ENCODE measurements at regions not wholly inside any gene's neighbourhood (a gene's known extent, or its start where the extent isn't known, plus 50 kb on each side); places are given as distances from the start of the nearest gene placed in this dataset.

- Mint-ChIP-seq H3K27ac (peak overlapping the region; percentile 79), H3K36me3 (ENCODE audit: low read depth) (peaks cover 4% of the 10 kb centered on the region), H3K4me3 (peak overlapping the region; percentile 62), H3K27me3 (peaks cover 32% of the 10 kb centered on the region), H3K4me1 (peaks cover 16% of the 10 kb centered on the region), H3K9me3 (peaks cover 4% of the 10 kb centered on the region)
- intact Hi-C loops (cut with micrococcal nuclease): no loop called here
- peak; percentile 66 for DNase-seq
Measured at GRCh38 chr1:11384170-11384554, 94.8 kb upstream of the DISP3 start.

GRCh38 chr1:11387829-11388228, 91.1 kb upstream of the DISP3 start:
- DNase-seq: no peak
- H3K27me3 Mint-ChIP-seq: peaks cover 25% of the 10 kb centered on the region
- no peak overlapping the region for H3K4me3 Mint-ChIP-seq
- H3K9me3 Mint-ChIP-seq: no peaks in the 10 kb centered on the region
- H3K27ac Mint-ChIP-seq: peak overlapping the region; percentile 5
- H3K36me3 Mint-ChIP-seq (ENCODE audit: low read depth): no peaks in the 10 kb centered on the region
- intact Hi-C loops (cut with micrococcal nuclease): no loop called here
- peaks cover 16% of the 10 kb centered on the region for H3K4me1 Mint-ChIP-seq

GRCh38 chr1:11388617-11389016, 90.3 kb upstream of the DISP3 start:
- intact Hi-C loops (cut with micrococcal nuclease): no loop called here
- H3K4me1 Mint-ChIP-seq: peaks cover 13% of the 10 kb centered on the region
- no peaks in the 10 kb centered on the region for H3K36me3 Mint-ChIP-seq (ENCODE audit: low read depth)
- H3K4me3 Mint-ChIP-seq: no peak overlapping the region
- H3K27ac Mint-ChIP-seq: no peak overlapping the region
- peaks cover 25% of the 10 kb centered on the region for H3K27me3 Mint-ChIP-seq
- H3K9me3 Mint-ChIP-seq: no peaks in the 10 kb centered on the region
- DNase-seq: no peak

- Mint-ChIP-seq H3K9me3 (no peaks in the 10 kb centered on the region), H3K36me3 (ENCODE audit: low read depth) (no peaks in the 10 kb centered on the region), H3K27ac (no peak overlapping the region), H3K27me3 (peaks cover 21% of the 10 kb centered on the region), H3K4me1 (peaks cover 3% of the 10 kb centered on the region), H3K4me3 (no peak overlapping the region)
- intact Hi-C loops (cut with micrococcal nuclease): loop anchor here (2.0 kb wide), 1 partner anchor 35 kb away; no protein-coding TSS in a partner anchor
- DNase-seq: no peak
Measured at GRCh38 chr1:11391327-11391726, 87.6 kb upstream of the DISP3 start.

GRCh38 chr1:11391886-11392285, 87.1 kb upstream of the DISP3 start:
- H3K27ac Mint-ChIP-seq: no peak overlapping the region
- no peaks in the 10 kb centered on the region for H3K36me3 Mint-ChIP-seq (ENCODE audit: low read depth)
- H3K27me3 Mint-ChIP-seq: peaks cover 19% of the 10 kb centered on the region
- H3K4me3 Mint-ChIP-seq: no peak overlapping the region
- no peaks in the 10 kb centered on the region for H3K9me3 Mint-ChIP-seq
- intact Hi-C loops (cut with micrococcal nuclease): loop anchor here (2.0 kb wide), 1 partner anchor 35 kb away; no protein-coding TSS in a partner anchor
- peaks cover 3% of the 10 kb centered on the region for H3K4me1 Mint-ChIP-seq
- DNase-seq: no peak

GRCh38 chr1:11394592-11395245, 84.2 kb upstream of the DISP3 start:
- Mint-ChIP-seq H3K9me3 (no peaks in the 10 kb centered on the region), H3K4me1 (peaks cover 3% of the 10 kb centered on the region), H3K4me3 (no peak overlapping the region), H3K36me3 (ENCODE audit: low read depth) (no peaks in the 10 kb centered on the region), H3K27ac (no peak overlapping the region), H3K27me3 (peaks cover 8% of the 10 kb centered on the region)
- intact Hi-C loops (cut with micrococcal nuclease): no loop called here
- DNase-seq: no peak

- Mint-ChIP-seq H3K4me1 (peaks cover 3% of the 10 kb centered on the region), H3K36me3 (ENCODE audit: low read depth) (no peaks in the 10 kb centered on the region), H3K27ac (no peak overlapping the region), H3K9me3 (no peaks in the 10 kb centered on the region), H3K4me3 (no peak overlapping the region), H3K27me3 (peaks cover 4% of the 10 kb centered on the region)
- DNase-seq: no peak
- intact Hi-C loops (cut with micrococcal nuclease): no loop called here
Measured at GRCh38 chr1:11395616-11396015, 83.3 kb upstream of the DISP3 start.

- intact Hi-C loops (cut with micrococcal nuclease): no loop called here
- H3K4me1 Mint-ChIP-seq: peaks cover 3% of the 10 kb centered on the region
- no peaks in the 10 kb centered on the region for H3K36me3 Mint-ChIP-seq (ENCODE audit: low read depth)
Measured at GRCh38 chr1:11397151-11397901, 81.6 kb upstream of the DISP3 start.

GRCh38 chr1:11399250-11399649, 79.7 kb upstream of the DISP3 start:
- Mint-ChIP-seq H3K27ac (no peak overlapping the region), H3K9me3 (peaks cover 3% of the 10 kb centered on the region), H3K27me3 (no peaks in the 10 kb centered on the region), H3K36me3 (ENCODE audit: low read depth) (no peaks in the 10 kb centered on the region), H3K4me3 (no peak overlapping the region), H3K4me1 (peaks cover 3% of the 10 kb centered on the region)
- DNase-seq: no peak
- intact Hi-C loops (cut with micrococcal nuclease): no loop called here

More at GRCh38 chr1:11397151-11397901, 81.6 kb upstream of the DISP3 start:
- DNase-seq: no peak
- Mint-ChIP-seq H3K27me3 (no peaks in the 10 kb centered on the region), H3K27ac (no peak overlapping the region), H3K9me3 (no peaks in the 10 kb centered on the region), H3K4me3 (no peak overlapping the region)

- intact Hi-C loops (cut with micrococcal nuclease): no loop called here
- Mint-ChIP-seq H3K36me3 (ENCODE audit: low read depth) (no peaks in the 10 kb centered on the region), H3K9me3 (peaks cover 3% of the 10 kb centered on the region), H3K27me3 (peaks cover 2% of the 10 kb centered on the region), H3K27ac (no peak overlapping the region), H3K4me1 (peaks cover 2% of the 10 kb centered on the region), H3K4me3 (no peak overlapping the region)
- DNase-seq: no peak
Measured at GRCh38 chr1:11400155-11400554, 78.8 kb upstream of the DISP3 start.

- peaks cover 3% of the 10 kb centered on the region for H3K27me3 Mint-ChIP-seq
- H3K9me3 Mint-ChIP-seq: peaks cover 3% of the 10 kb centered on the region
- H3K4me3 Mint-ChIP-seq: no peak overlapping the region
- no peak for DNase-seq
- H3K36me3 Mint-ChIP-seq (ENCODE audit: low read depth): no peaks in the 10 kb centered on the region
- intact Hi-C loops (cut with micrococcal nuclease): no loop called here
- no peak overlapping the region for H3K27ac Mint-ChIP-seq
- peaks cover 2% of the 10 kb centered on the region for H3K4me1 Mint-ChIP-seq
Measured at GRCh38 chr1:11400567-11400966, 78.4 kb upstream of the DISP3 start.

- no peak for DNase-seq
- Mint-ChIP-seq H3K4me1 (peaks cover 26% of the 10 kb centered on the region), H3K9me3 (peaks cover 26% of the 10 kb centered on the region), H3K27me3 (peaks cover 3% of the 10 kb centered on the region), H3K36me3 (ENCODE audit: low read depth) (peaks cover 10% of the 10 kb centered on the region), H3K4me3 (peak overlapping the region; percentile 16), H3K27ac (peak overlapping the region; percentile 64)
- intact Hi-C loops (cut with micrococcal nuclease): no loop called here
Measured at GRCh38 chr1:11406845-11407244, 72.1 kb upstream of the DISP3 start.

GRCh38 chr1:11407301-11407994, 71.5 kb upstream of the DISP3 start:
- peaks cover 4% of the 10 kb centered on the region for H3K27me3 Mint-ChIP-seq
- intact Hi-C loops (cut with micrococcal nuclease): no loop called here
- peak overlapping the region; percentile 16 for H3K4me3 Mint-ChIP-seq
- H3K36me3 Mint-ChIP-seq (ENCODE audit: low read depth): peaks cover 10% of the 10 kb centered on the region
- peaks cover 26% of the 10 kb centered on the region for H3K9me3 Mint-ChIP-seq
- H3K4me1 Mint-ChIP-seq: peaks cover 26% of the 10 kb centered on the region
- DNase-seq: peak; percentile 80
- H3K27ac Mint-ChIP-seq: peak overlapping the region; percentile 64

- H3K4me1 Mint-ChIP-seq: peaks cover 14% of the 10 kb centered on the region
- H3K27me3 Mint-ChIP-seq: peaks cover 3% of the 10 kb centered on the region
- H3K27ac Mint-ChIP-seq: no peak overlapping the region
- peaks cover 20% of the 10 kb centered on the region for H3K9me3 Mint-ChIP-seq
- intact Hi-C loops (cut with micrococcal nuclease): no loop called here
- no peak for DNase-seq
- H3K4me3 Mint-ChIP-seq: no peak overlapping the region
- H3K36me3 Mint-ChIP-seq (ENCODE audit: low read depth): peaks cover 2% of the 10 kb centered on the region
Measured at GRCh38 chr1:11412141-11412540, 66.8 kb upstream of the DISP3 start.
